Neuron (in vitro differentiated cells): ENCODE measurements at regions not wholly inside any gene's neighbourhood (a gene's known extent, or its start where the extent isn't known, plus 50 kb on each side); places are given as distances from the start of the nearest gene placed in this dataset.

Experiments
- H2AFZ ChIP-seq: one replicate; pipeline ENCODE4 v1.6.1; 2013; ENCODE audit warnings: low read depth, mild to moderate bottlenecking, inconsistent platforms, low read length, moderate library complexity
- H3K27me3 ChIP-seq: one replicate; pipeline ENCODE4 v1.6.1; 2013; ENCODE audit warnings: low read length; ENCODE audit not compliant: insufficient read depth
- H3K36me3 ChIP-seq: one replicate; pipeline ENCODE4 v1.6.1; 2013; ENCODE audit warnings: low read length; ENCODE audit not compliant: insufficient read depth
- H3K4me1 ChIP-seq: one replicate; pipeline ENCODE4 v1.6.1; 2013; ENCODE audit warnings: low read length; ENCODE audit not compliant: insufficient read depth
- H3K4me3 ChIP-seq: 2 replicates; pipeline ENCODE4 v1.5.1; 2013; ENCODE audit warnings: mild to moderate bottlenecking, low read length, moderate library complexity
- H3K9me3 ChIP-seq: one replicate; pipeline ENCODE4 v1.6.1; 2013; ENCODE audit warnings: low read length

DNA sequence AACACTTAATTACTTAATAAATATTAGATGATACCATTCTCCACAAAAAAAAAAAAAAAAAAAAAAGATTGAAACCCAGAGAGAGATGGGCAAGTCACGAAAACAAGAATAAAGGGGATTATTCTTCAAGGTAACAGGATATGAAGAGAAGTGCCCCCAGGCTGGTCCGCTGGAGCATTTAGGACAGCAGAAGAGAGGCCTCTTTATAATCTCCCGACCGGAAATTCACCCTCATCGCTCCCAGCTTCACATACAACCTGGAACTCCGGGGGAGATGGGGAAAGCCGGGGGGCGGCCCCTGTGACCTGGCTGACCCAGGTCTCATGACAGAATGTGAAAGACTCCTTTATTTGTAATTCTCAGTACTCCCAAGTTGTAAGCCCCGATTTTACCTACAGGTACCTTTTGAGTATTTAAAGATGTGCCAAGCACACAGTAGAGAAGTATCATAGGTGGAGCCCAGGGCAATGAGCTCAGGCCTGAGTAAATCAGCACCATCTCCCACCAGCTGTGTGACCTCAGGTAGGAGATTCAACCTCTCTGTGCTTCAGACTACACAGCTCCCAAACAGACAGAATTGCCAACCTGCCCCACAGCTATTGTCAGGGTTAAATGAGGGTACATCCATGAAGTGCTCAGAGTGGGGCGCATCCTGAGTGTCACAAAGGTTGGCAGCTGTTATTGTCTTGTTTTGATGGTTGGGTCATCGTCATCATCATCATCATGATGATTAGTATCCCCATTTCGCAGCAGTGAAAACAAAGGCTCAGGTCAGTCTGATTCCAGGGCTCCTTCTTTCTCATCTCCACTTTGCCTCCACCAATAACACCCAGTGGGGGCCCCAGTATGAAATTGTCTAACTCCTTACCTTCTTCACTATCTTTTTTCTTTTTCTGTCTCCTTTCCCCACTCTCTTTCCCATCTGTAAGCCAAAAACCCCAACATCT is 148.4 kb downstream of the PSMG1 start:
- Histone ChIP-seq H3K4me1 (no peaks in the 10 kb centered on the region), H3K4me3 (no peak overlapping the region), H3K9me3 (no peaks in the 10 kb centered on the region), H3K36me3 (no peaks in the 10 kb centered on the region), H3K27me3 (no peaks in the 10 kb centered on the region), H2AFZ (no peak overlapping the region)

DNA sequence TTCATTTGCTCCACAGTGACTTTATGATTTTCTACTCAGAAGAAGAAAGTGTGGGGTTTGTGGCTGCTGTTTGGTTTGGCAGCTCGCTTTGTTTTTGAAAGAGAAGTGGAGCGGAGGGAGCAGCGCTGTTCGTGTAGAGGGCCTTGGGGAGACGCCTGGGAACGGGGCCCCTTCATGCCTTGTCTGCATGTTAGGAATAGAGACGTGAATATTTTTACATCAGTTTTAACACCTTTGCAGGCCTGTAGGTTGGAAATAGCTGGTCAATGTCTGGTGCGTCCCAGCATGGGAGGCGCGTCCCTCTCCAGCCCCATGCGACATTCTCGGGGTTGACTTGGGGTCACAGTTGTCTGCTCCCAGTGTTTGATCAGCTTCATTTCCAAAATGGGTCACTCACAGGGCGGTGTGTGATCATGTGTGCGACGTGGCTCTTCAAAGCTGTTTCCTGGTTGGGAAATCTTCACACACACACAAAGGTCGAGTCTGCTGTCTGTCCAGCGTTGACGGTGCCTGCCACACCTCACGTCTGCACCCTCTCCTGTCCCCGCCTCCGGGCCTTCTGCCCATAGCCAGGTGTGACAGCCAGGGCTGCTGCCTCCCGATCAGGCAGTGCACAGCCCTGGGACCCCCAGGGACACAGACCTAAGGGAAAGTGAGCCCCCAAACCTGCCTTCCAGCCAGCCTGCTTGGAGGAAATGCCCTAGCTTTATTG is 149.2 kb downstream of the PSMG1 start:
- no peak overlapping the region for H2AFZ ChIP-seq
- no peaks in the 10 kb centered on the region for H3K27me3 ChIP-seq
- H3K4me3 ChIP-seq, result no peak overlapping the region
- no peaks in the 10 kb centered on the region for H3K4me1 ChIP-seq
- no peaks in the 10 kb centered on the region for H3K36me3 ChIP-seq
- H3K9me3 ChIP-seq, result no peaks in the 10 kb centered on the region

DNA sequence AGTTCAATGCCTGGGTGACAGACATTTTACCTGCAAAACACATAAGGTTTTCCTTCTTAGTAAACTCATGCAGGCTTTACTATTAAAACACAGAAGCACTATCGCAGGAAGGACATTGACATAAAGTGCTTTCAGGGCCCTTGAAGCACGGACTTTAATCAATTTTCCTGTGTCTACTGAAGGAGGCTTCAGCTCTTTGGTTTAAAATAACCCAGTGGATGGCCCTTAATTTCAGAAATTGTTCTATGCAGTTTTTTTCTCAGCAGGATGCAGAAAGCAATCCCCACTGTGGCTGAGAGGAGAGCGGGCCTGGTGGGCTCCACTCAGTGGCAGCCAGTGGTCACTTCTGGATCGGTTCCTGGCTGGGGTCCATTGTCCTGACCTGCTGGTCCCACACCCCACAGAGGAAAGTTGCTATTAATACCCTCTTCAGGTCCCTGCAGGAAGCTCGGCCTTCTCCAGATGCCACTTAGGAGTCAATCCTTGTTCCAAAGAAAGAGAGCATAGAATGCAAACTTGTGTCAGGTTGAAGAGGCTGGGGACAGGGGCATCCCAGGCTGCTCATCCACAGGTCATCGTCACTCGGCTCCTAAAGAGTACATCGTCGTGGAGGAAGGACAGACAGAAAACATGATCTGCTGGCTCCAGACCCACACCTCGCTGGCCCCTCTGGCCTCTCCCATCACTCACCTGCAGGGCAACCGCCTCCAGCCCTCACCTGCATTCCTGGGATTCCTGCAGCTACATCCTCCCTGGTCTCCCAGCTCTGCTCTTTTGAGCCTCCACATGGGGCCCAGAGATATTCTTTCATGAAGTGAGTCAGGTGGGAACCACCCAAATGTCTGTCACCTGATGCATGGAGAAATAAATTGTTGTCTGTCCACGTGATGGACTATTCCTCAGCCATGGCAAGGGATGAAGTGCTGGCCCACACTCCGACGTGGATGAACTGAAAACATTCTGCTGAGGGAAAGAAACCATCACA is 153.1 kb downstream of the PSMG1 start:
- H3K9me3 ChIP-seq, result peaks cover 3% of the 10 kb centered on the region
- H3K27me3 ChIP-seq, result no peaks in the 10 kb centered on the region
- no peak overlapping the region for H2AFZ ChIP-seq

DNA sequence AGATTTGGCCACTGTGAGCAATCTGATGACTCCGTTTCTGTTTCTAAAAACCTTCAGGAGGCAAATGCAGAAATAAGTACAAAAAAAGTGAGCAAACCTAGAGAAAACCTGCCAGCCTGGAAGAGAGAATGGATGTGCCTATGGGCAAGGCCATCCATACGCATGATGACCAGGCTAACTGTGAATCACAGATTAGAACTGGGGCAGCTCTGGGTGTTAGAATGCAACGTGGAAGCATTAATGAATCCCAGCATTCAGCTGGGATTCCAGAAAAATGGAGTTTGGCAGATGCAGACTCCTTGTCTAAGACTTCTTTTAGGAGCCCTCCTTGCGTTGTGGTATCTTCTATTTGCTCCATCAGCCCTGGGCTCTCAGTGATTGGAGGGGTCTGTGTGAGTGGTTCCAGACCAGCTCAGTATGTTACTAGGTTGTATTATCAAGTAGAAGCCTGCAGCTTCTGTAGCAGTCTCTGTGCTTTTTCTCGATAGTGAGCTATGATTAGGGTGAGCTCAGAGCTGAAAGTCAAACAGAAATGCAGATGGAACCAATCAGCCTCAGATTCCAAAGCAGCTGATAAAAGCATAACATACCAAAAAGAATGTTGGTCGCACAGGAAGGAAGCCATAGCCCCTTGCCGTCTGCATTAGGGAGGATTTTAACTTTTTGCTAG is 154.0 kb downstream of the PSMG1 start:
- no peaks in the 10 kb centered on the region for H3K36me3 ChIP-seq
- no peaks in the 10 kb centered on the region for H3K27me3 ChIP-seq
- H3K9me3 ChIP-seq, result peaks cover 3% of the 10 kb centered on the region
- no peak overlapping the region for H2AFZ ChIP-seq
- H3K4me3 ChIP-seq, result no peak overlapping the region
- no peaks in the 10 kb centered on the region for H3K4me1 ChIP-seq

More for the DNA sequence above, 153.1 kb downstream of the PSMG1 start:
- Histone ChIP-seq H3K4me3 (no peak overlapping the region), H3K4me1 (no peaks in the 10 kb centered on the region), H3K36me3 (no peaks in the 10 kb centered on the region)

DNA sequence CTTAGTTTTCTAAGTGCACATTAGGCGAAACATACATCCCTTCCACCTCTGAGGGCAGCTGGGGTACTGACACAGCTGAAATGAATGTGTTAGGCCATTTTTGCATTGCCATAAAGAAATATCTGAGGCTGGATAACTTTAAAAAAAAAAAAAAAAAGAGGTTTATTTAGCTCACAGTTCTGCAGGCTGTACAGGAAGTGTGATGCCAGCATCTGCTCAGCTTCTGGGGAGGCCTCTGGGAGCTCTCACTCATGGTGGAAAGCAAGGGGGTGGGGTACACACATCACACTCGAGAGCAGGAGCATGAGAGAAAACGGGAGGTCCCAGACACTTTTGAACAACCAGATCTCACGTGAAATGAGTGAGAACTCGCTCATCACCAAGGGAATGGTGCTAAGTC is 158.1 kb downstream of the PSMG1 start:
- no peaks in the 10 kb centered on the region for H3K27me3 ChIP-seq
- H3K4me3 ChIP-seq, result no peak overlapping the region
- peaks cover 3% of the 10 kb centered on the region for H3K9me3 ChIP-seq
- no peak overlapping the region for H2AFZ ChIP-seq
- H3K36me3 ChIP-seq, result no peaks in the 10 kb centered on the region
- peaks cover 8% of the 10 kb centered on the region for H3K4me1 ChIP-seq

DNA sequence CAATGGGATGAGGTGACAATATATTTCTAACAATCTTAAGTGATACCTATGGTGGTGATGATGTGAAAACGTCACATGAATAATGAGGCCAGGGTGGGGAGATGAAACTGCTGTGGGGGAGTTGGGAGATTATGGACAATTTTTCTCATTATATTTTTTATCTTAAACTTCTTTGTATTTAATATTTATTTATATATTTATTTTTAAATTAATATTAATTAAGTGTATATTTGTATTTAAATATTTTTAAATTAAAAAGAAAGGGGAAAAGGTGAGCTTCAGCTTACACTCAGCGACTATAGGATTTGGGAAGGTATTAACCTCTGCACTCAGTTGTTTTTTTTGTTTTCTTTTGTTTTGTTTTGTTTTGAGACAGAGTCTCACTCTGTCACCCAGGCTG is 158.7 kb downstream of the PSMG1 start:
- no peak overlapping the region for H3K4me3 ChIP-seq
- H3K9me3 ChIP-seq, result peaks cover 3% of the 10 kb centered on the region
- H3K4me1 ChIP-seq, result peaks cover 8% of the 10 kb centered on the region
- H3K27me3 ChIP-seq, result no peaks in the 10 kb centered on the region
- H2AFZ ChIP-seq, result no peak overlapping the region
- H3K36me3 ChIP-seq, result no peaks in the 10 kb centered on the region

DNA sequence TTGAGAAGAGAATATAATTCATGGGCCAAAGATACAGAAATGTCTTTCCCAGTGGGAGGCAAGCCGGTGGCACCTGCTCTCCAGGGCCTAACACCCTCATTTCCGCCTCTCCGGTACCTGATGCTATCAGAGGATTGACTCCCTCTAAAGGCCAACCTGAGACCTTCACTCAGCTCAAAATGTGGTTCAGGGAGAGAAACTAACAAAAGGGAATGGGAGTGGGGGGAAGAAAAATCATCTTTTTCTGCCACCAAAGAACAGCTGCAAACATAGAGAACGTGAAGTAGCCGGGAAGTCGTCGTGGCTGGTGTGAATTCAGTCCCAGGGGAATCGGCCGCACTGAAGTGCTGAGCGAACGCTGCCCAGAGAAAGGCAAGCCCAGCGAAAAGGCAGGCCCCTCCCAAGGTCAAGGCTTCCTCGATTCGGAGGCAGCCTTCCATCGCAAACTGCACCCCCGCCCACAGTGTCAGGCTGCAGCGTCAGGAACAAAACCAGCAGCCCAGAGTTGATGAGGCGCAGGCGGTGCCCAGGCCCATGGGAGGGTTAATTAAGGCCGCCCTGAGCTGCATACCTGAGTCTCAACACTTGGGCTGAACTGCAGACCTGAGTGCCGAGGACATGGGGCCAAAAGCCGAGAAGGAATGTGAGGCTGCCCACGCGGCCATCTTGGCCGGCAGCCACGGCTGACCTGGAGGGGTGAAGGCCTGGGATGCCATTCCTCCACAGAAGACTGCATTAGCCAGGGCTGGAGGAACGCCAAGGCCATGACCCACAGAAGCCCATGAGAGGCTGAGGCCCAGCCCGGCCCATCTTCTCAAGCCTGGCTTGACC is 160.2 kb downstream of the PSMG1 start:
- Histone ChIP-seq H2AFZ (no peak overlapping the region), H3K4me1 (peaks cover 8% of the 10 kb centered on the region), H3K9me3 (peaks cover 3% of the 10 kb centered on the region), H3K36me3 (no peaks in the 10 kb centered on the region), H3K27me3 (no peaks in the 10 kb centered on the region), H3K4me3 (no peak overlapping the region)

DNA sequence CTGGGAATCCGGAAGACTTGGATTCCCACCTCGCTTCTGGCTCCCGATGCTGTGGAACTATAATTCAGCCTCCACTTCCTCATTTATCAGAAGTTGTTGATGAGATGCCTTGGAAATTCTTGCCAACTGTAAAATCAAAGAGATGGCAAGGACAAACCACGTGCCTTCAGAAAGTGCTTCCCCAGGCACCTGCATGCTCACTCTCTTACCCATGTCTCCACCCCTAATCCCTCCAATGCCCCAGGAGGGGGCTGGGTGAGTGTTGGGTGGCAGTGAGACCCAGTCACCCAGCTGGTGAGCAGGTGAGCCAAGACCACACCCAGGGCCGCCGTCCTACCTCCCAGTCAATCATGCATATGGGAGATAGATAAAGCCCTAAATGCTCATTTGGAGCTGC is 160.8 kb downstream of the PSMG1 start:
- Histone ChIP-seq H3K9me3 (peaks cover 3% of the 10 kb centered on the region), H2AFZ (no peak overlapping the region), H3K4me3 (no peak overlapping the region), H3K36me3 (no peaks in the 10 kb centered on the region), H3K4me1 (peaks cover 8% of the 10 kb centered on the region), H3K27me3 (no peaks in the 10 kb centered on the region)

DNA sequence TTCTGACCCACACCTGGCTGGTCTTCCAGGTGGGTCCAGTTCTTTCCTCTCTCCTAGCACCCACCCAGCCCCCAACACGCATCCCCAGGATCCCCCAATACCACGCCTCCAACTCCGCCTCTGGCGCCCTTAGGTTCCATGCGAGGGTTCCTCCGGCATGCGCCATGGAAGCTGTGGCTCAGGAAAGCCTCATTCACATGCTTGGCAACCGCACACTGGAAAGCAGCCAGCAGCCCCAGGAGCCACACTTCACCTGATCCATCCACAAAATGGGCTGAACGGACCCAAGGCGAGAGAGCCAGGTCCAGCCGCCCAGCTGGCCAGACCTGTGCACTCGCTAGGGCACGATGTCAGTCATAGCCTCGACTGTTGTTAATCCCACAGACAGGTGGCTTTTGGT is 161.2 kb downstream of the PSMG1 start:
- Histone ChIP-seq H2AFZ (no peak overlapping the region), H3K4me1 (peaks cover 8% of the 10 kb centered on the region), H3K4me3 (no peak overlapping the region)

DNA sequence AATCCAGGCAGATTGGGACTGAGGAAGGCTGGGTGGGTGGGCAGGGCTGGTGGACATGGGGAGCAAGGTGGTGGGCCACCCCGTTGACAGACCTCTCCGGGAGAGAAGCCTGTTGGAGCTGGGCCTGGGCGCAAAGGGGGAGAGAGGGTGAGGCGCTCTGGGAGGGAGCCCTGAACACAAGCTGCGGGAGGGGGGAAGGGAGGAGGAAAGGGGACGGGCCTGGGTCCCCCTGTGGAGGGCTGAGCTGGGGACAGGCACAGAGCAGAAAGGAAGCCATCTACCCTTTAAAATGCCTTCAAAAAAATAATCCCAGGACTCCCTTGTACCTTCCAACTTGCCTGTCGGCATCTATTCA is 161.8 kb downstream of the PSMG1 start:
- Histone ChIP-seq H2AFZ (no peak overlapping the region), H3K9me3 (peaks cover 3% of the 10 kb centered on the region), H3K27me3 (no peaks in the 10 kb centered on the region), H3K4me1 (peaks cover 8% of the 10 kb centered on the region), H3K4me3 (no peak overlapping the region), H3K36me3 (no peaks in the 10 kb centered on the region)

More for the DNA sequence above, 161.2 kb downstream of the PSMG1 start:
- H3K36me3 ChIP-seq, result no peaks in the 10 kb centered on the region
- no peaks in the 10 kb centered on the region for H3K27me3 ChIP-seq
- H3K9me3 ChIP-seq, result peaks cover 3% of the 10 kb centered on the region

DNA sequence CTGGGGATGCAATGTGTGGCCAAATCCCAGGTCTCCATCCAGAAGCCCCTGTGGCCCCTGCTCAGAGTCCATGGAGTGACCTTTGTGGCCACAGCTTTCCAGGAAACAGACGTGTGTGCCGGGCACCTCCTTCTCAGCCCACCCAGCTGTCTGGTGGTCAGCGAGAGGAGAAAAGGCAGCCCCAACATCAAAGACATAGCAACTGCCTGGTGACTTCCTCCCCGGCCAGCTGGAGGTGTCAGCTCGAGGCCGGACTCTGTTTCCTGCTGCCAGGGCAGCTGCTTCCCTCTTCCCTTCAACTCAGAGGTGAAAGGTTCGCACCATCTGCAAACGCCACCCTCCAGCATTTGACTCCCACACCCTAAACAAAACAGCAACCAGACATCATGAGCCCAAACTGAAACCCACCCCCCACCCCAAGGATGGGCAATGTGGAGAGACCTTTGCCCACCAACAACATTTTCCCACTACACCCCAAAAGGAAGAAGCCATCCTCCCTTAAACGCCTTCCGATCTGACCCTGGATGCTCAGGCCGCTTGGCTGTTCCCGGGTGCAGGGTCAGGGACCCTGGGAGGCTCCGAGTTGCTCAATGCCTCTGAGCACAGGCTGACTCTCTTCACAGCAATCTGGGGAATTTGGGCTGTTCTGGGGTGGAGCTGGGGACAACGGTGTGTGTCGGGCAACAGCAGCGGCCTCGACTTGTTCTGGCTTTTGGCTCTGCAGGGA is 162.3 kb downstream of the PSMG1 start:
- H3K27me3 ChIP-seq, result no peaks in the 10 kb centered on the region
- H3K36me3 ChIP-seq, result no peaks in the 10 kb centered on the region
- peaks cover 3% of the 10 kb centered on the region for H3K9me3 ChIP-seq
- H3K4me1 ChIP-seq, result peaks cover 8% of the 10 kb centered on the region
- no peak overlapping the region for H2AFZ ChIP-seq
- H3K4me3 ChIP-seq, result no peak overlapping the region
